PC-9 (cell line): ENCODE measurements at regions not wholly inside any gene's neighbourhood (a gene's known extent, or its start where the extent isn't known, plus 50 kb on each side); places are given as distances from the start of the nearest gene placed in this dataset.

Experiments
- EZH2 ChIP-seq: fragments of 200-600 bp; sonication (generic); IDR thresholded peaks from 2 replicates; pipeline ENCODE4 v1.8.0; 2017; ENCODE audit warnings: antibody characterized with exemption, low read depth
- TF ChIP-seq, protein P1 (sequence below): fragments of 200-600 bp; sonication (generic); conservative IDR thresholded peaks from 2 replicates; pipeline ENCODE4 v1.6.1; 2017; ENCODE audit warnings: mixed run types, antibody characterized with exemption, mild to moderate bottlenecking, moderate library complexity

DNA sequence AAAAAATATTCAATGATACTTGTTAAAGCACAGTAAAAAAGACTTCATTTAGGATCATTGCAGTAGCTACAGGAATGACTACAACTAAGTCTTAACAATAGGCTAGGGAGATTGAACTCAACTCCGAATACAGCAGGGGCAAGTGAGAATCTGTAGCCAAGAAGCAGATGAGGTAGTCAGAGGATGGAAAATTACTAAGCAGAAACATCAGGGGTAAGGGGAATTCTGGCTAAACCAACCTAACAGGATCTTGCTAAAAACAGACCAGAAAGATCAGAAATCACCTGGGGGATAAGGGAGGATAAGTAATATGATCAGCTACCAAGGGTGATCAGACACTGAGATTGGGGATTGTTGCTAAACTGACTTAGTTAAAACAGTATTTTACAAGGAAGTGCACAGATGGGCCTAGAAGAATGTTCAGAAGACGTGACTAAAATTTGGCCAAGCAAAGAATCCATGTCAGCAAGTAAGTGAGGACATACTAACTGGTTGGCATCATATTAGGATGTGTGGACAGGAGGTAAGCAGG, 217.5 kb downstream of the TENT5A start:
- TF ChIP-seq EZH2 = no peak
- TF ChIP-seq, protein P1, sequence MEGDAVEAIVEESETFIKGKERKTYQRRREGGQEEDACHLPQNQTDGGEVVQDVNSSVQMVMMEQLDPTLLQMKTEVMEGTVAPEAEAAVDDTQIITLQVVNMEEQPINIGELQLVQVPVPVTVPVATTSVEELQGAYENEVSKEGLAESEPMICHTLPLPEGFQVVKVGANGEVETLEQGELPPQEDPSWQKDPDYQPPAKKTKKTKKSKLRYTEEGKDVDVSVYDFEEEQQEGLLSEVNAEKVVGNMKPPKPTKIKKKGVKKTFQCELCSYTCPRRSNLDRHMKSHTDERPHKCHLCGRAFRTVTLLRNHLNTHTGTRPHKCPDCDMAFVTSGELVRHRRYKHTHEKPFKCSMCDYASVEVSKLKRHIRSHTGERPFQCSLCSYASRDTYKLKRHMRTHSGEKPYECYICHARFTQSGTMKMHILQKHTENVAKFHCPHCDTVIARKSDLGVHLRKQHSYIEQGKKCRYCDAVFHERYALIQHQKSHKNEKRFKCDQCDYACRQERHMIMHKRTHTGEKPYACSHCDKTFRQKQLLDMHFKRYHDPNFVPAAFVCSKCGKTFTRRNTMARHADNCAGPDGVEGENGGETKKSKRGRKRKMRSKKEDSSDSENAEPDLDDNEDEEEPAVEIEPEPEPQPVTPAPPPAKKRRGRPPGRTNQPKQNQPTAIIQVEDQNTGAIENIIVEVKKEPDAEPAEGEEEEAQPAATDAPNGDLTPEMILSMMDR = no peak
